GM10248 (cell line): ENCODE measurements at regions not wholly inside any gene's neighbourhood (a gene's known extent, or its start where the extent isn't known, plus 50 kb on each side); places are given as distances from the start of the nearest gene placed in this dataset.

Source experiments
- CTCF ChIA-PET: fragments of 300-600 bp; sonication (Branson Sonifier 250); formaldehyde crosslinking; extraction: SDS; loops from one replicate; lab custom pipeline; 2021; ENCODE audit warnings: antibody characterized with exemption; lab: Yijun Ruan, JAX
- POLR2A ChIA-PET: fragments of 350-650 bp; sonication (Branson Sonifier 250); formaldehyde crosslinking; extraction: SDS; loops from one replicate; lab custom pipeline; 2020; ENCODE audit warnings: antibody characterized with exemption; lab: Yijun Ruan, JAX
- DNase-seq: peaks from one replicate; pipeline ENCODE4 v3.0.0; 2012; ENCODE audit errors: extremely low spot score
- CTCF ChIP-seq: IDR thresholded peaks from 2 replicates; pipeline ENCODE4 v1.5.1; 2012; ENCODE audit warnings: mild to moderate bottlenecking, low read depth; ENCODE audit errors: extremely low read depth, missing control alignments, control extremely low read depth

GRCh38 chr14:87073880-87074570 is 919.0 kb downstream of the GALC start:
- DNase-seq = no peak
- TF ChIP-seq CTCF = no peak
- ChIA-PET CTCF (no interaction called here), POLR2A (no interaction called here)

GRCh38 chr14:87067591-87067990 is 925.4 kb downstream of the GALC start:
- DNase-seq = no peak
- POLR2A ChIA-PET = no interaction called here
- no peak for TF ChIP-seq CTCF
- CTCF ChIA-PET = interaction anchor here (1.4 kb wide), 1 partner anchor 19 kb away, joined by 3 read pairs; no protein-coding TSS in a partner anchor

- ChIA-PET POLR2A (no interaction called here), CTCF (interaction anchor here (1.4 kb wide), 1 partner anchor 18 kb away, joined by 3 read pairs; no protein-coding TSS in a partner anchor)
- DNase-seq = no peak
- TF ChIP-seq CTCF = no peak
Observed at GRCh38 chr14:87067061-87067460, 925.9 kb downstream of the GALC start.

GRCh38 chr14:87066221-87066817 is 926.7 kb downstream of the GALC start:
- no peak for DNase-seq
- no peak for TF ChIP-seq CTCF
- ChIA-PET CTCF (no interaction called here), POLR2A (no interaction called here)

GRCh38 chr14:87065366-87065765 is 927.6 kb downstream of the GALC start:
- DNase-seq = no peak
- ChIA-PET POLR2A (no interaction called here), CTCF (no interaction called here)
- TF ChIP-seq CTCF = no peak

GRCh38 chr14:87063181-87063580 is 929.8 kb downstream of the GALC start:
- TF ChIP-seq CTCF = no peak
- ChIA-PET CTCF (no interaction called here), POLR2A (no interaction called here)
- no peak for DNase-seq
